ENCODE measurements at regions not wholly inside any gene's neighbourhood (a gene's known extent, or its start where the extent isn't known, plus 50 kb on each side); places are given as distances from the start of the nearest gene placed in this dataset.
"Not testable (repeated sequence)": the region's sequence is repeated elsewhere in the genome, so short reads cannot be mapped to it uniquely, and the experiment has no call there.

DNA sequence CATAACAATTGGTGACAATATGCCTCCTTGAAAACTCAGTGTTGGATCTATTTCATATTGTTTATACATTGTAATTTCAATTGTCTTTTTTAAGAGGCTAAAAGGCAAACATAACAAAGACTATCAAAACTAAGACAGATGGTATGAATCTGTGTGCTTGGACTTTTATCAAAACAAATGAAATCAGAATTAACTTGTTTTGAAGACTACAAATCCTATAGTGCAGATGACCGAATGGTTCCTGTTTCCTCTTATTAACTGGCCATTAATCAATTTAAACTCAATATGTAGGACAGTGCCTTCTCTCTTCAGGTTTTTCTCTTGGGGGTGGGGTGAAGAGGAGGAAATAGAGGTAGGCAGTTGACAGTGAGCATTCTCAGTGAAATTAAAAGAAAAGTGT, 366.9 kb upstream of the GRAMD2B start:
- TF ChIP-seq, protein P1, sequence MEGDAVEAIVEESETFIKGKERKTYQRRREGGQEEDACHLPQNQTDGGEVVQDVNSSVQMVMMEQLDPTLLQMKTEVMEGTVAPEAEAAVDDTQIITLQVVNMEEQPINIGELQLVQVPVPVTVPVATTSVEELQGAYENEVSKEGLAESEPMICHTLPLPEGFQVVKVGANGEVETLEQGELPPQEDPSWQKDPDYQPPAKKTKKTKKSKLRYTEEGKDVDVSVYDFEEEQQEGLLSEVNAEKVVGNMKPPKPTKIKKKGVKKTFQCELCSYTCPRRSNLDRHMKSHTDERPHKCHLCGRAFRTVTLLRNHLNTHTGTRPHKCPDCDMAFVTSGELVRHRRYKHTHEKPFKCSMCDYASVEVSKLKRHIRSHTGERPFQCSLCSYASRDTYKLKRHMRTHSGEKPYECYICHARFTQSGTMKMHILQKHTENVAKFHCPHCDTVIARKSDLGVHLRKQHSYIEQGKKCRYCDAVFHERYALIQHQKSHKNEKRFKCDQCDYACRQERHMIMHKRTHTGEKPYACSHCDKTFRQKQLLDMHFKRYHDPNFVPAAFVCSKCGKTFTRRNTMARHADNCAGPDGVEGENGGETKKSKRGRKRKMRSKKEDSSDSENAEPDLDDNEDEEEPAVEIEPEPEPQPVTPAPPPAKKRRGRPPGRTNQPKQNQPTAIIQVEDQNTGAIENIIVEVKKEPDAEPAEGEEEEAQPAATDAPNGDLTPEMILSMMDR (conservative IDR thresholded peaks at IDR 0.05; ENCODE audit: low read length): no peak
- no peak for TF ChIP-seq EZH2phosphoT487 (IDR thresholded peaks at IDR 0.05; ENCODE audit: borderline replicate concordance, low read depth, low read length)
- no peaks in the 10 kb centered on the region for H3K9me3 ChIP-seq (ENCODE audit: low read length)
- H3K4me3 ChIP-seq (ENCODE audit: low read depth, low read length, poor library complexity, severe bottlenecking): no peak overlapping the region
- no peaks in the 10 kb centered on the region for H3K4me1 ChIP-seq (ENCODE audit: insufficient read depth, low read length, poor library complexity, severe bottlenecking)
- no peak overlapping the region for H2AFZ ChIP-seq (ENCODE audit: low read length)
- no peaks in the 10 kb centered on the region for H3K9me2 ChIP-seq (ENCODE audit: insufficient read depth, low read length)
- ChIA-PET CTCF (ENCODE audit: unreplicated experiment) (no interaction called here), POLR2A (no interaction called here)
- DNase-seq (ENCODE audit: low spot score): no peak
- H4K20me1 ChIP-seq (ENCODE audit: insufficient read depth, low read length): no peaks in the 10 kb centered on the region
- intact Hi-C loops (cut with micrococcal nuclease; ENCODE audit: unreplicated experiment): no loop called here
- no peaks in the 10 kb centered on the region for H3K79me2 ChIP-seq (ENCODE audit: insufficient read depth, low read depth, low read length)
- no peak overlapping the region for H3K27ac ChIP-seq (ENCODE audit: low read depth, low read length, poor library complexity, severe bottlenecking)
- no peaks in the 10 kb centered on the region for H3K36me3 ChIP-seq (ENCODE audit: insufficient read depth, low read length)
- no peak overlapping the region for H3K4me2 ChIP-seq (ENCODE audit: low read length)
- no TSS peak for BruUV-seq (replicated peaks)

DNA sequence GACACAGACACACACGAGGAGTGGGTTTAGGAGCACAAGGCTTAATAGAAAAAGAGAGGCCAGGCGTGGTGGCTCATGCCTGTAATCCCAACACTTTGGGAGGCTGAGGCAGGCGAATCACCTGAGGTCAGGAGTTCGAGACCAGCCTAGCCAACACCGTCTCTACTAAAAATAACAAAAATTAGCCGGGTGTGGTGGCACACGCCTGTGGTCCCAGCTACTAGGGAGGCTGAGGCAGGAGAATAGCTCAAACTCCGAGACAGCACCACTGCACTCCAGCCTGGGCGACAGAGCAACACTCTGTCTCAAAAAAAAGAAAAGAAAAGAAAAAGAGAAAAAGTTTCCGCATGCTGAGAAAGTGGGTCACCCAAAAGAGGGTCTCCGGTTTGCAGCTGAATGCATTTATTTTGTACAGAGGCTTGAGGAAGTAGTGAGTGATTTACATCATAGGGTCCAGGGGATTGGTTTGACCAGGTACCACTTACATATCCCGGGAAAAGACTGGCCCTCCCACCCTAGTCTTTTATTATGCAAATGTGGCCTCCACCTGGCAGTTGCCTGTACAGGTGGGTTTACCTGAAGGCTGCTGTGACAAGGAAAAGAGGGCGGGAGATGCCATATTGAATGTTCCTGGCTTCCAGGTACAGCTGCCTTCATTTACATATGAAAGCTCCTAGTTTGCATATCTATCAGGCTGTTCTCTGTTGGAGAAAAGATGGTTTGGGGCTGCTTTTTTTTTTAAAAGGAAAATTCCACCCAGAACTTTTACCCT, 366.2 kb upstream of the GRAMD2B start:
- H3K4me1 ChIP-seq (ENCODE audit: insufficient read depth, low read length, poor library complexity, severe bottlenecking): no peaks in the 10 kb centered on the region
- H4K20me1 ChIP-seq (ENCODE audit: insufficient read depth, low read length): no peaks in the 10 kb centered on the region
- no peaks in the 10 kb centered on the region for H3K36me3 ChIP-seq (ENCODE audit: insufficient read depth, low read length)
- H3K9me3 ChIP-seq (ENCODE audit: low read length): no peaks in the 10 kb centered on the region
- no TSS peak for BruUV-seq (replicated peaks)
- TF ChIP-seq EZH2phosphoT487 (IDR thresholded peaks at IDR 0.05; ENCODE audit: borderline replicate concordance, low read depth, low read length): no peak
- TF ChIP-seq, protein P1 (conservative IDR thresholded peaks at IDR 0.05; ENCODE audit: low read length): no peak
- H3K79me2 ChIP-seq (ENCODE audit: insufficient read depth, low read depth, low read length): no peaks in the 10 kb centered on the region
- H2AFZ ChIP-seq (ENCODE audit: low read length): no peak overlapping the region
- H3K4me3 ChIP-seq (ENCODE audit: low read depth, low read length, poor library complexity, severe bottlenecking): no peak overlapping the region
- H3K9me2 ChIP-seq (ENCODE audit: insufficient read depth, low read length): no peaks in the 10 kb centered on the region
- ChIA-PET CTCF (ENCODE audit: unreplicated experiment) (no interaction called here), POLR2A (no interaction called here)
- H3K27ac ChIP-seq (ENCODE audit: low read depth, low read length, poor library complexity, severe bottlenecking): no peak overlapping the region
- no peak overlapping the region for H3K4me2 ChIP-seq (ENCODE audit: low read length)
- DNase-seq (ENCODE audit: low spot score): no peak
- intact Hi-C loops (cut with micrococcal nuclease; ENCODE audit: unreplicated experiment): no loop called here

GRCh38 chr5:126058392-126058791, 364.8 kb upstream of the GRAMD2B start:
- H2AFZ ChIP-seq (ENCODE audit: low read length); intact Hi-C loops (cut with micrococcal nuclease; ENCODE audit: unreplicated experiment); H3K27ac ChIP-seq (ENCODE audit: low read depth, low read length, poor library complexity, severe bottlenecking); H3K9me3 ChIP-seq (ENCODE audit: low read length); H3K9me2 ChIP-seq (ENCODE audit: insufficient read depth, low read length); H3K4me2 ChIP-seq (ENCODE audit: low read length); H3K79me2 ChIP-seq (ENCODE audit: insufficient read depth, low read depth, low read length); H3K4me3 ChIP-seq (ENCODE audit: low read depth, low read length, poor library complexity, severe bottlenecking); H3K36me3 ChIP-seq (ENCODE audit: insufficient read depth, low read length); H3K4me1 ChIP-seq (ENCODE audit: insufficient read depth, low read length, poor library complexity, severe bottlenecking); H4K20me1 ChIP-seq (ENCODE audit: insufficient read depth, low read length); BruUV-seq (replicated peaks); DNase-seq (ENCODE audit: low spot score); CTCF ChIA-PET (ENCODE audit: unreplicated experiment): not testable (repeated sequence)
- POLR2A ChIA-PET: interaction anchor here (0.7 to 1.0 kb wide), 2 partner anchors 9 to 1734 kb away, joined by 3 to 7 read pairs; no protein-coding TSS in a partner anchor
